ENCODE measurements at regions not wholly inside any gene's neighbourhood (a gene's known extent, or its start where the extent isn't known, plus 50 kb on each side); places are given as distances from the start of the nearest gene placed in this dataset.
"Not testable (repeated sequence)": the region's sequence is repeated elsewhere in the genome, so short reads cannot be mapped to it uniquely, and the experiment has no call there.

DNA sequence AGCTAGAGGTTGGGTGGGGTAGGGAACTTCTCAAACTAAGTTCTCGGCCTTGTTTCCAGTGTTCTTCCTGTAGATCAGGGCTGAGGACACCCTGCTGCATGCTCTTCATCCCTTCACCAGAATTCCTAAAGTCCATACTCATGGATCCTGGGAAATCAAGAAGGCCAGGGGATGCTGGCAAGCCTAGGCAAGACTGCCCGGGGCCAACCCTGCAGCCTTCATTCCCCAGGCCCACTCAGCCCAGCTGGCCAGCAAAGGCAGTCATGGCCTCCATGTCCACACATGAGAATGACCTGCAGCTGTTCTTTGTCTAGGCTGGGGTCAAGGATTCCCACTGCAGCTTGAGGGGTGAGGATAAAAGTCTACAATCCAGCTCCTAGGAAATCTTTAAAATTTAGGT is 109.3 kb upstream of the ETV6 start:
- DNase-seq: no peak

- DNase-seq: no peak
These were observed 108.7 kb upstream of the ETV6 start for GRCh38 chr12:11540615-11541310.

DNA sequence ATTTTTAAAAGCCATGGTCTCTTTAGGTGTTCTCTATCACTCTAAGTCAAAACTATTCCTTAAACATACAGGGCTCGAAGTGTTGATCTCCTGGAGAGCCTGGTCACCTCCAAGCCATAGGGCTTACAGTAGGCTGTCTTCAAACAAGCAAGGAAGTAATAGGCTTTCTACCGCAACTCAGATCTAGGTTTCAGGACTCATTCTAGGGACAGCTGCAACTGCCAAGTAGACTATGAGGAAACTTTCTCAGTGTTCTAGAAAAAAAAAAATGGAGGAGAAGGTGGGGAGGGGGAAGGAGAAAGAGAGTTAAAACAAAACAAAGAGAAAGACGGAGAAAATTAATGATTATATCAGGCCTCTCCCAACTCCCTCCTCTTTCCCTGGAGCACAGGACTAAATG is 106.9 kb upstream of the ETV6 start:
- DNase-seq: no peak

DNA sequence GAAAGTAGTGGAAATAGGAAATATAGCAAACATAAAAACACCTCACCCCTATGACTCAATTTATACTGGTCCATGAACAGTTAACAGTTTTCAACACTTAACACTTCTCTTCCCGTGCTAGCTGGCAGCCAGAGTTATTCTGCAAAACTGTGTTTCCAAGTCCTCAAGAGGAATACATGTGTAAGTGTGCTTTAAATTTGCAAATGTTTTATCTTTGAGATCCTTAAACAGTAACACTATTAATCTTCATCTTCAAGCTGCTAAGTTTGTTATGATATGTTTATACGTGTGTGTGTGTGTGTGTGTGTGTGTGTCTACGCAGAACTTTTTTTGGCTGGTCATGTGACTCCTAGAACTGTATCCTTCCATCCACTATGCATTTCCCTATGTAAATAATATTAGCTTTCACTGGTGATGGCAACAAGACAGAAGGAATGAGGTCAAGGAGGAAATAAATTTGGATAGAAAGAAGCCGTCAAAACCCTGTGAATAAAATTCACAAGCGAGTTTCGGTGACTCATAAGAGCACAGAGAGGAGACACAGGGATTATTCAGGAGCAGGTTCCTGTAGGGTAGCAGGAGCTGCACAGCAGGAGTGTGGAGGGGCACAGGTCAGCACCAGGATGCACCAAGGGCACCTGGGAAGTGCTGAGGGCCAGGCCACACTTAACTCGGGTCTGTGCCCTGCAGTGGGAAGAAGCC is 105.9 kb upstream of the ETV6 start:
- DNase-seq: no peak

GRCh38 chr12:11545484-11546330 is 103.8 kb upstream of the ETV6 start:
- no peak for DNase-seq

- not testable (repeated sequence) for DNase-seq
These were observed 102.7 kb upstream of the ETV6 start for GRCh38 chr12:11546582-11547270.

DNA sequence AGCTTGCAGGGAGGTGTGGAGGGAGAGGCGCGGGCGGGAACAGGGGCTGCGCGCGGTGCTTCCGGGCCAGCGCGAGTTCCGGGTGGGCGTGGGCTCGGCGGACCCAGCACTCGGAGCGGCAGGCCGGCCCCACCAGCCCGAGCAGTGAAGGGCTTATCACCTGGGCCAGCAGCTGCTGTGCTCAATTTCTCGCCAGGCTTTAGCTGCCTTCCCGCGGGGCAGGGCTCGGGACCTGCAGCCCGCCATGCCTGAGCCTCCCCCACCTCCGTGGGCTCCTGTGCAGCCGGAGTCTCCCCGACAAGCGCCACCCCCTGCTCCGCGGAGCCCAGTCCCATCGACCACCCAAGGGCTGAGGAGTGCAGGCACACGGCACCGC is 102.2 kb upstream of the ETV6 start:
- DNase-seq: not testable (repeated sequence)

DNA sequence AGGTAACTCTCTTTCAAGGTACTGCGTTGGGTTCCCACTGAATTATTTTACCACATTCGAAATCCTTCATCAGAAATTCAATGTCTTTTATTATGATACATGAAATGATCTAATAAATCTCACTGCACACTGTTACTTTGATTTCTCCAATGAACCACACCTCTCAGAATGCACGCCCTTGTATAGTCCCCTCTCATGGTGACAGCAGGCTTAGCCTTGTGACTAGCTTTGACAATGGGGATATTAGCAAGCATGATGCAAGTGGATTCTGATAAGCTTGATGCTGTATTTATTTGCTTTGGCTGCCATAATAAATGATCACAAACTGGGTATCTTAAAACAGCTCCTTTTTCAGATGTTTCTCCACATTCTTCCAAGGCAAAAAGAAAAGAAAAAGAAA is 100.4 kb upstream of the ETV6 start:
- DNase-seq: no peak

DNA sequence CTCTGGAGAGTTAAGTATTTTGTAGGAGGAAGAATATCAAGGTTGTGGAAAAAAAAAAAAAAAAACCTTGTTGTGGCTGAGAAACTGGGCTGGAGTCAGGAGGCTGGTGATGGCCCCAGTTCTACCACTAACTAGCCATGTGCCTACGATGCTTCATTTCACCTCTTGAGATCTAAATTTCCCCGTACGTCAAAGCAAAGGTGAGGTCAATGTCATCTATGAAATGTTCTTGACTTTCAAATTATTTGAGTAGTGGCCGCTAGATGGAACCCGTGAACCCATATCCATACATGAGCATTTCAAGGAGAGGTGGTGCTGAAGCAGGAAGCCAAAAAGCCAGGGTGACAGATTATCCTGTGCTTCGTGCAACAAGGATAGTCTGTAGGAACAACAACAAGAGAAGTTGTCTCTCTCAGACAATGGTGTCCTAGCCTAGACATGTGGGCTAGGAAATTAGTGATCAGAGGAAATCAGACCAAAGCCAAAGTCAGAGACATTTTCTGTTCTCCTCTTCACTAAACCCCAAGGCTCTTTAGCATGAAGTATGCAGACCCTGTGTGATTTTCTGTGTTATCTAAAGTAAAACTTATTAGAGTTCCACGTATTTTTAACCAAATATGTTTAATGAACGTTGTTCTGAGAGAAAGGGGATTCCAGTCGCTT is 95.5 kb upstream of the ETV6 start:
- no peak for DNase-seq

GRCh38 chr12:11555195-11555594 is 94.3 kb upstream of the ETV6 start:
- no peak for DNase-seq

DNA sequence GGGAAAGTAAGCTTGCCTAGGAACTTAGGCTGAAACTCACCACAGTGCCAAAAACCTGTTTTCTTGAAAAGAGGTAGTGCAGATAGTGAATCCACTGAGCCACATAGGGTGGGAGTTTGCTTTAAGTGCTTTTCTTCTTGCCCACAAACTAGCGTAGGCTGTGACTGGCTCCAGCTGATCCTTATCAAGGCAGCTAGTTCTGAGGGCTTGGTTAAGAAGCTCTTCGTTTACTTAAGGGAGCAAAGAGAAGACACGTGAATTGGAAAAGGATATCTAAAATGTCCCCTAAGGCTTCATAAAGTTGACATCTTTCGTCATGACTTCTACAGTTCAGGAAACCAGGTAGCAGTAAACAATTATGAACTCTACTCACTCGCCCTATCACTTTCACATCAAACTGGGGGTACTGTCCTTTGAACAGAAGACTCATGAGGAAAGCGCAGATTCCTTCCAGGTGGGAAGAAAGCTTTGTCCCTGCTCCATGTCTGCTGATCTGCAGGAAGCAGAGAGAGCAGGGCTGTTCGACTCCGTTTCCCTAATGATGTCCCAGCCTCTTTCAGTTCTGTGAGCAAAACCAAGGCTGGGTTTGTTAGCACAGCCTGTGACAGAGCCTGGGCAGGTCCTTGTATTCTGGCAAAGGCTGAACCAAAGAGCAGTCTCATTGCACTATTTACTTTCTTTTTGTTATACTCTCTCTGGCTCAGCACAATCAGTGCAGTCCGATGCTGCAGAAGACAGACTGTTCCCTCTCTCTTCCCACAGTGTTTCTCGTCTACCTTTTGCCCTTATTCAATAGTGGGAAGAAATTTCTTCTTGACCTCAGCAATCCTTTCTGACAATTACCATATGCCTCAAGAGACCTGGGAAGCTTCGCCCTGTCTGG is 93.5 kb upstream of the ETV6 start:
- DNase-seq: no peak

GRCh38 chr12:11556682-11557081 is 92.8 kb upstream of the ETV6 start:
- DNase-seq: no peak

DNA sequence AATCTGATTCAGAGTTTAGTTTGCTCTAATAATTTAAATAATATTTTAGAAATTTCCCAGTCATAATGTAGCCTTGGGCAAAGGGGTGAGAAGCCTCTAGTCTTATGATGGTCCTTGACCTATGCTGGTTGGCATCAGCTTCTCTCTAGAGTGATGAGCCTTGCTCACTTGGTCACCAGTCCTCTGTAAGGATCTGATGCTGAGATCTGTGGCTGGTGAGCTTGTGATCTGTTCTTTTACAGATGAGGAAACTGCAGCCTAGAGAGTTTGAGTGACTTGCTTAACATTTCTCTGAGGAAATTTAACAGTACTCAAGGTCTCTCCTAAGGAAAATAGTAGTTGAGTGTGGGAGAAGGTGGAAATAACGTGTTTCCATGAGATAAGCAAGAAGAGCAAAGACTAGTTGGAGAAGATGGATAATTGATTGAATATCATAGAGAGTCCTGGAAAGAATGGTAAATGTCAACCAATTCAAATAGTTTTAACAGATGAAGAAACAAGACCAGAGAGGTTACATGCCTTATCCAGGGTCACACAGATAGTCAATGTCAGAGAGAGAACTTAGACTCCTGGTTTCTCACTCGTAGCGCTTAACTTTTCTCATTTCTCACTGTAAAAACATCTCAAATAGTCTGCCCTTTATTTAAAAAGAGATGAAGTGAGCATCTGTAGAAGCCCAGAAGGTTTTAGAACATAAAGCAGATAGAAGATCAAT is 89.7 kb upstream of the ETV6 start:
- DNase-seq: no peak

- DNase-seq: no peak
These were observed 88.1 kb upstream of the ETV6 start for GRCh38 chr12:11561411-11561810.

GRCh38 chr12:11563785-11564739 is 85.4 kb upstream of the ETV6 start:
- no peak for DNase-seq

DNA sequence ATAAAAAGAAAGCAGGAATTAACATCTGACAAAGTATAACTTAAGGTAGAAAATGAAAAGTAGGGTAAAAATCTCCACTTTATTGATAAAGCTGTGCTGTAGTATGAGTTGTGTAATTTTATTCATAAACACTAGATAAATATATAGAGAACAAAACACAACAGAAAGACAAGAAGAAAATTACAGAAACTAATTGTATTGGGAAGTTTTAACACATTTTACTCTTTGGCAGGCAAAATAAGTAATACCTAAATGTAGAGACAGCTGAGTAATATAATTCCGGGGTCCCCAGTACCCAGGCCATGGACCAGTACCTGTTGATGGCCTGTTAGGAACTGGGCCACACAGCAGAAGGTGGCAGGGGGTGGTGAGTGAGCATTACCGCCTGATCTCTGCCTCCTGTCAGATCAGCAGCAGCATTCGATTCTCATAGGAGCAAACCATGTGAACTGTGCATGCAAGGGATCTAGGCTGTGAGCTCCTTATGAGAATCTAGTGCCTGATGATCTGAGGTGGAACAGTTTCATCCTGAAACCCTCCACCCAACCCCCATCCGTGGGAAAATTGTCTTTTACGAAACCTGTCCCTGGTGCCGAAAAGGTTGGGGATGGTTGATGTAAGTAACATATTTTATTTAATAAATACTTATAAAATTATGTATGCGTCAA is 84.4 kb upstream of the ETV6 start:
- no peak for DNase-seq

GRCh38 chr12:11565752-11566151 is 83.7 kb upstream of the ETV6 start:
- no peak for DNase-seq

- no peak for DNase-seq
These were observed 81.2 kb upstream of the ETV6 start for GRCh38 chr12:11568155-11568761.

Measured in cerebellar nuclear complex (tissue), 1 donor.